Loucy (cell line): ENCODE measurements at regions not wholly inside any gene's neighbourhood (a gene's known extent, or its start where the extent isn't known, plus 50 kb on each side); places are given as distances from the start of the nearest gene placed in this dataset.

ENCODE experiments used
- H2AFZ ChIP-seq: fragments of 200-600 bp; sonication (generic); 2 replicates; pipeline ENCODE4 v1.6.0; 2016; ENCODE audit warnings: antibody characterized with exemption, mild to moderate bottlenecking, low read length, moderate library complexity
- H3F3A ChIP-seq: fragments of 200-600 bp; 2 replicates; pipeline ENCODE4 v1.6.0; 2016; ENCODE audit warnings: antibody characterized with exemption, low read depth, mild to moderate bottlenecking
- H3K27me3 ChIP-seq: fragments of 200-600 bp; sonication (generic); 2 replicates; pipeline ENCODE4 v1.6.1; 2014; ENCODE audit warnings: low read length, mild to moderate bottlenecking; ENCODE audit not compliant: insufficient read depth, poor library complexity, severe bottlenecking
- H3K36me3 ChIP-seq: fragments of 200-600 bp; sonication (generic); 2 replicates; pipeline ENCODE4 v1.6.1; 2016; ENCODE audit warnings: low read length; ENCODE audit not compliant: insufficient read depth
- H3K4me1 ChIP-seq: fragments of 200-600 bp; sonication (generic); 2 replicates; pipeline ENCODE4 v1.5.1; 2014; ENCODE audit warnings: low read length, mild to moderate bottlenecking; ENCODE audit not compliant: insufficient read depth, poor library complexity, severe bottlenecking
- H3K4me2 ChIP-seq: fragments of 200-600 bp; sonication (generic); 2 replicates; pipeline ENCODE4 v1.6.0; 2014; ENCODE audit warnings: antibody characterized with exemption, low read length, low read depth, mild to moderate bottlenecking; ENCODE audit not compliant: poor library complexity, severe bottlenecking
- H3K4me3 ChIP-seq: fragments of 200-600 bp; sonication (generic); 2 replicates; pipeline ENCODE4 v1.5.1; 2014; ENCODE audit warnings: low read length, mild to moderate bottlenecking, mixed read lengths; ENCODE audit not compliant: poor library complexity, severe bottlenecking
- H3K79me2 ChIP-seq: fragments of 200-600 bp; sonication (generic); 2 replicates; pipeline ENCODE4 v1.6.1; 2014; ENCODE audit warnings: low read length; ENCODE audit not compliant: insufficient read depth
- H3K9ac ChIP-seq: fragments of 200-600 bp; sonication (generic); 2 replicates; pipeline ENCODE4 v1.6.0; 2014; ENCODE audit warnings: mild to moderate bottlenecking, low read depth, low read length, moderate library complexity; ENCODE audit not compliant: poor library complexity, severe bottlenecking
- H3K9me2 ChIP-seq: fragments of 200-600 bp; sonication (generic); replicated peaks from 2 replicates; pipeline ENCODE4 v1.6.1; 2016; ENCODE audit warnings: low read depth, low read length, mixed read lengths
- H3K9me3 ChIP-seq: fragments of 200-600 bp; sonication (generic); 2 replicates; pipeline ENCODE4 v1.6.1; 2014; ENCODE audit warnings: mild to moderate bottlenecking, antibody characterized with exemption, low read length, low read depth; ENCODE audit not compliant: insufficient read depth
- H4K20me1 ChIP-seq: fragments of 200-600 bp; sonication (generic); 2 replicates; pipeline ENCODE4 v1.6.0; 2014; ENCODE audit warnings: antibody characterized with exemption, low read length, mild to moderate bottlenecking; ENCODE audit not compliant: insufficient read depth, poor library complexity, severe bottlenecking
- CTCF ChIP-seq: fragments of 200-600 bp; sonication (generic); conservative IDR thresholded peaks from 2 replicates; pipeline ENCODE4 v1.5.1; 2014; ENCODE audit warnings: mild to moderate bottlenecking, antibody characterized with exemption, low read length
- EZH2phosphoT487 ChIP-seq: fragments of 200-600 bp; IDR thresholded peaks from 2 replicates; pipeline ENCODE4 v1.6.1; 2018; ENCODE audit warnings: antibody characterized with exemption, mild to moderate bottlenecking, moderate library complexity, borderline replicate concordance

- Histone ChIP-seq H3K4me1 (no peaks in the 10 kb centered on the region), H3K79me2 (no peaks in the 10 kb centered on the region), H3K9me3 (no peaks in the 10 kb centered on the region), H4K20me1 (no peaks in the 10 kb centered on the region), H2AFZ (no peak overlapping the region), H3K4me2 (no peak overlapping the region), H3K4me3 (no peak overlapping the region), H3F3A (no peaks in the 10 kb centered on the region), H3K27me3 (no peaks in the 10 kb centered on the region), H3K36me3 (no peaks in the 10 kb centered on the region), H3K9ac (no peak overlapping the region), H3K9me2 (no peaks in the 10 kb centered on the region)
- no peak for TF ChIP-seq EZH2phosphoT487
- no peak for TF ChIP-seq CTCF
Measured at GRCh38 chr5:73322437-73323076, 126.0 kb downstream of the FOXD1 start.

GRCh38 chr5:73321757-73322436 lies 126.7 kb downstream of the FOXD1 start:
- no peaks in the 10 kb centered on the region for H3K9me3 ChIP-seq
- H3K36me3 ChIP-seq = no peaks in the 10 kb centered on the region
- H3K4me3 ChIP-seq = no peak overlapping the region
- no peak overlapping the region for H3K9ac ChIP-seq
- no peak overlapping the region for H2AFZ ChIP-seq
- no peaks in the 10 kb centered on the region for H3F3A ChIP-seq
- H4K20me1 ChIP-seq = no peaks in the 10 kb centered on the region
- no peaks in the 10 kb centered on the region for H3K27me3 ChIP-seq
- no peak overlapping the region for H3K4me2 ChIP-seq
- TF ChIP-seq EZH2phosphoT487 = no peak
- no peak for TF ChIP-seq CTCF
- no peaks in the 10 kb centered on the region for H3K4me1 ChIP-seq
- H3K79me2 ChIP-seq = no peaks in the 10 kb centered on the region
- no peaks in the 10 kb centered on the region for H3K9me2 ChIP-seq

- no peaks in the 10 kb centered on the region for H3K9me3 ChIP-seq
- TF ChIP-seq CTCF (no peak), EZH2phosphoT487 (no peak)
- H3K36me3 ChIP-seq = no peaks in the 10 kb centered on the region
- H3K4me2 ChIP-seq = no peak overlapping the region
- no peak overlapping the region for H3K4me3 ChIP-seq
- H3F3A ChIP-seq = no peaks in the 10 kb centered on the region
- H4K20me1 ChIP-seq = no peaks in the 10 kb centered on the region
- H3K27me3 ChIP-seq = no peaks in the 10 kb centered on the region
- no peaks in the 10 kb centered on the region for H3K79me2 ChIP-seq
- H2AFZ ChIP-seq = no peak overlapping the region
- no peak overlapping the region for H3K9ac ChIP-seq
- no peaks in the 10 kb centered on the region for H3K4me1 ChIP-seq
- no peaks in the 10 kb centered on the region for H3K9me2 ChIP-seq
Measured at GRCh38 chr5:73319036-73319435, 129.5 kb downstream of the FOXD1 start.
